ENCODE measurements at regions not wholly inside any gene's neighbourhood (a gene's known extent, or its start where the extent isn't known, plus 50 kb on each side); places are given as distances from the start of the nearest gene placed in this dataset.
"Not testable (repeated sequence)": the region's sequence is repeated elsewhere in the genome, so short reads cannot be mapped to it uniquely, and the experiment has no call there.

GRCh38 chr2:62410926-62411456 is 95.0 kb downstream of the TMEM17 start:
- no peak for DNase-seq (ENCODE audit: low read depth)

GRCh38 chr2:62410015-62410453 is 96.0 kb downstream of the TMEM17 start:
- DNase-seq (ENCODE audit: low read depth): peak; percentile 9

GRCh38 chr2:62409442-62409841 is 96.6 kb downstream of the TMEM17 start:
- peak; percentile 25 for DNase-seq (ENCODE audit: low read depth)

- no peak for DNase-seq (ENCODE audit: low read depth)
Measured at GRCh38 chr2:62408241-62408677, 97.7 kb downstream of the TMEM17 start.

- no peak for DNase-seq (ENCODE audit: low read depth)
Measured at GRCh38 chr2:62407838-62408237, 98.2 kb downstream of the TMEM17 start.

- no peak for DNase-seq (ENCODE audit: low read depth)
Measured at GRCh38 chr2:62407401-62407800, 98.6 kb downstream of the TMEM17 start.

GRCh38 chr2:62406573-62407043 is 99.4 kb downstream of the TMEM17 start:
- DNase-seq (ENCODE audit: low read depth): peak; percentile 57

- no peak for DNase-seq (ENCODE audit: low read depth)
Measured at GRCh38 chr2:62404913-62405312, 101.1 kb downstream of the TMEM17 start.

GRCh38 chr2:62402156-62402555 is 103.8 kb downstream of the TMEM17 start:
- DNase-seq (ENCODE audit: low read depth): no peak

GRCh38 chr2:62398356-62398755 is 107.6 kb downstream of the TMEM17 start:
- DNase-seq (ENCODE audit: low read depth): no peak

GRCh38 chr2:62396880-62397279 is 109.1 kb downstream of the TMEM17 start:
- DNase-seq (ENCODE audit: low read depth): no peak

GRCh38 chr2:62393293-62393692 is 112.7 kb downstream of the TMEM17 start:
- no peak for DNase-seq (ENCODE audit: low read depth)

- no peak for DNase-seq (ENCODE audit: low read depth)
Measured at GRCh38 chr2:62391696-62392095, 114.3 kb downstream of the TMEM17 start.

GRCh38 chr2:62386378-62386777 is 119.6 kb downstream of the TMEM17 start:
- not testable (repeated sequence) for DNase-seq (ENCODE audit: low read depth)

GRCh38 chr2:62383846-62384245 is 122.1 kb downstream of the TMEM17 start:
- DNase-seq (ENCODE audit: low read depth): peak; percentile 92

- no peak for DNase-seq (ENCODE audit: low read depth)
Measured at GRCh38 chr2:62382757-62383156, 123.2 kb downstream of the TMEM17 start.

GRCh38 chr2:62382122-62382521 is 123.9 kb downstream of the TMEM17 start:
- peak; percentile 35 for DNase-seq (ENCODE audit: low read depth)

GRCh38 chr2:62381656-62382055 is 124.3 kb downstream of the TMEM17 start:
- no peak for DNase-seq (ENCODE audit: low read depth)

- DNase-seq (ENCODE audit: low read depth): no peak
Measured at GRCh38 chr2:62379566-62379965, 126.4 kb downstream of the TMEM17 start.

- no peak for DNase-seq (ENCODE audit: low read depth)
Measured at GRCh38 chr2:62375113-62375420, 130.9 kb downstream of the TMEM17 start.

- no peak for DNase-seq (ENCODE audit: low read depth)
Measured at GRCh38 chr2:62374301-62375112, 131.5 kb downstream of the TMEM17 start.

GRCh38 chr2:62372824-62373223 is 133.2 kb downstream of the TMEM17 start:
- no peak for DNase-seq (ENCODE audit: low read depth)

All from RPMI7951 (cell line).